ENCODE measurements at regions not wholly inside any gene's neighbourhood (a gene's known extent, or its start where the extent isn't known, plus 50 kb on each side); places are given as distances from the start of the nearest gene placed in this dataset.
"Not testable (repeated sequence)": the region's sequence is repeated elsewhere in the genome, so short reads cannot be mapped to it uniquely, and the experiment has no call there.

- peak in 2 of 7 experiments; percentile 21 to 38 for TF ChIP-seq CTCF (IDR thresholded peaks at IDR 0.05)
- TF ChIP-seq POLR2A (IDR thresholded peaks at IDR 0.05) = not testable (repeated sequence)
These were observed 590.1 kb downstream of the TMEM121 start for GRCh38 chr14:106116339-106116930.

Data from stomach (tissue), 4 donors.